Peyer's patch (tissue), 4 donors: ENCODE measurements at regions not wholly inside any gene's neighbourhood (a gene's known extent, or its start where the extent isn't known, plus 50 kb on each side); places are given as distances from the start of the nearest gene placed in this dataset.

Experiments
- DNase-seq, 3 donors: peaks; one replicate each; pipeline ENCODE4 v3.0.0-alpha.2; 2017 to 2019
- H3K27ac ChIP-seq, 4 donors: fragments of 200-600 bp; sonication (generic); one replicate each; pipeline ENCODE4 v1.5.1; 2016 to 2019
- H3K27me3 ChIP-seq, 2 donors: fragments of 200-600 bp; sonication (generic); one replicate each; pipeline ENCODE4 v1.5.1; 2019
- H3K36me3 ChIP-seq, 3 donors: fragments of 200-600 bp; sonication (generic); one replicate each; pipeline ENCODE4 v1.5.1; 2016 to 2019
- H3K4me1 ChIP-seq, 4 donors: fragments of 200-600 bp; sonication (generic); one replicate each; pipeline ENCODE4 v1.5.1; 2016 to 2019
- H3K4me3 ChIP-seq, 4 donors: fragments of 200-600 bp; sonication (generic); 1 replicate in 3 of 4; 2 replicates in 1 of 4; pipeline ENCODE4 v1.5.1; 2016 to 2019; ENCODE audit warnings: mild to moderate bottlenecking in 1 of 4
- H3K9me3 ChIP-seq, 4 donors: fragments of 200-600 bp; sonication (generic); one replicate each; pipeline ENCODE4 v1.5.1; 2016 to 2019; ENCODE audit warnings: mild to moderate bottlenecking in 1 of 4
- CTCF ChIP-seq, 6 experiments: fragments of 450-650 bp in 4 of 6; fragments of 200-600 bp in 2 of 6; sonication (generic) in 1 of 6; IDR thresholded peaks; one replicate each; pipeline ENCODE4 v1.5.1; 2017 to 2019; ENCODE audit warnings: antibody characterized with exemption in 6 of 6, mild to moderate bottlenecking in 3 of 6, moderate library complexity in 1 of 6
- POLR2A ChIP-seq, 2 donors: fragments of 450-650 bp; IDR thresholded peaks; one replicate each; pipeline ENCODE4 v1.5.1; 2017; ENCODE audit warnings: antibody characterized with exemption in 2 of 2, mild to moderate bottlenecking in 2 of 2, moderate library complexity in 2 of 2

GRCh38 chr6:40205801-40206200 is 271.5 kb upstream of the MOCS1 start:
- Histone ChIP-seq H3K4me3 (no peak overlapping the region), H3K9me3 (peaks cover 0 to 3% (median 0%) of the 10 kb centered on the region in 4 donors), H3K27me3 (no peaks in the 10 kb centered on the region), H3K36me3 (no peaks in the 10 kb centered on the region), H3K27ac (no peak overlapping the region), H3K4me1 (no peaks in the 10 kb centered on the region)
- no peak for TF ChIP-seq POLR2A (IDR thresholded peaks at IDR 0.05)
- TF ChIP-seq CTCF (IDR thresholded peaks at IDR 0.05), result no peak
- DNase-seq, result no peak

GRCh38 chr6:40205004-40205403 is 270.7 kb upstream of the MOCS1 start:
- no peak for TF ChIP-seq CTCF (IDR thresholded peaks at IDR 0.05)

GRCh38 chr6:40197371-40197770 is 263.1 kb upstream of the MOCS1 start:
- H3K27ac ChIP-seq, result no peak overlapping the region
- TF ChIP-seq POLR2A (IDR thresholded peaks at IDR 0.05) (no peak), CTCF (IDR thresholded peaks at IDR 0.05) (no peak)
- no peaks in the 10 kb centered on the region for H3K4me1 ChIP-seq
- no peaks in the 10 kb centered on the region for H3K36me3 ChIP-seq
- no peak overlapping the region for H3K4me3 ChIP-seq
- H3K9me3 ChIP-seq, result no peaks in the 10 kb centered on the region
- no peak for DNase-seq
- no peaks in the 10 kb centered on the region for H3K27me3 ChIP-seq

More at GRCh38 chr6:40205004-40205403, 270.7 kb upstream of the MOCS1 start:
- Histone ChIP-seq H3K27ac (no peak overlapping the region), H3K4me3 (no peak overlapping the region), H3K9me3 (peaks cover 0 to 3% (median 0%) of the 10 kb centered on the region in 4 donors), H3K27me3 (no peaks in the 10 kb centered on the region), H3K36me3 (no peaks in the 10 kb centered on the region), H3K4me1 (no peaks in the 10 kb centered on the region)
- DNase-seq, result no peak

- Histone ChIP-seq H3K9me3 (no peaks in the 10 kb centered on the region), H3K27ac (no peak overlapping the region), H3K36me3 (no peaks in the 10 kb centered on the region), H3K4me3 (no peak overlapping the region), H3K27me3 (no peaks in the 10 kb centered on the region), H3K4me1 (no peaks in the 10 kb centered on the region)
- no peak for DNase-seq
- TF ChIP-seq CTCF (IDR thresholded peaks at IDR 0.05), result no peak
- no peak for TF ChIP-seq POLR2A (IDR thresholded peaks at IDR 0.05)
Measured at GRCh38 chr6:40196135-40196518, 261.9 kb upstream of the MOCS1 start.

- Histone ChIP-seq H3K27me3 (no peaks in the 10 kb centered on the region), H3K9me3 (no peaks in the 10 kb centered on the region), H3K36me3 (no peaks in the 10 kb centered on the region), H3K4me1 (no peaks in the 10 kb centered on the region), H3K4me3 (no peak overlapping the region), H3K27ac (no peak overlapping the region)
- no peak for DNase-seq
- TF ChIP-seq CTCF (IDR thresholded peaks at IDR 0.05) (no peak), POLR2A (IDR thresholded peaks at IDR 0.05) (no peak)
Measured at GRCh38 chr6:40195428-40196134, 261.3 kb upstream of the MOCS1 start.
